H54 (cell line): ENCODE measurements at regions not wholly inside any gene's neighbourhood (a gene's known extent, or its start where the extent isn't known, plus 50 kb on each side); places are given as distances from the start of the nearest gene placed in this dataset.

Experiments
- DNase-seq: peaks from one replicate; pipeline ENCODE4 v3.0.0; 2011; ENCODE audit warnings: low spot score, mixed read lengths; ENCODE audit not compliant: insufficient read length
- FAIRE-seq: peaks from 3 replicates; lab custom pipeline; 2011; peaks lifted over from hg19 to GRCh38; lab: Jason Lieb, UNC
- POLR2A ChIP-seq: IDR thresholded peaks from 2 replicates; pipeline ENCODE4 v1.6.1; 2011; ENCODE audit warnings: low read depth, mild to moderate bottlenecking, low read length

- no peak for DNase-seq
- TF ChIP-seq POLR2A = no peak
- no peak for FAIRE-seq
Measured at GRCh38 chr11:95522874-95523273, 266.7 kb downstream of the FAM76B start.

- DNase-seq (no peak), FAIRE-seq (no peak)
- TF ChIP-seq POLR2A = no peak
Measured at GRCh38 chr11:95521862-95522261, 267.7 kb downstream of the FAM76B start.

- no peak for DNase-seq
- TF ChIP-seq POLR2A = no peak
- no peak for FAIRE-seq
Measured at GRCh38 chr11:95521133-95521542, 268.4 kb downstream of the FAM76B start.

GRCh38 chr11:95520369-95521132 lies 269.0 kb downstream of the FAM76B start:
- TF ChIP-seq POLR2A = no peak
- FAIRE-seq = no peak
- no peak for DNase-seq

- TF ChIP-seq POLR2A = no peak
- FAIRE-seq (no peak), DNase-seq (no peak)
Measured at GRCh38 chr11:95519912-95520311, 269.7 kb downstream of the FAM76B start.

GRCh38 chr11:95517453-95517852 lies 272.1 kb downstream of the FAM76B start:
- FAIRE-seq = no peak
- no peak for TF ChIP-seq POLR2A
- DNase-seq = no peak

GRCh38 chr11:95516786-95517185 lies 272.8 kb downstream of the FAM76B start:
- FAIRE-seq = no peak
- no peak for TF ChIP-seq POLR2A
- no peak for DNase-seq

GRCh38 chr11:95516175-95516574 lies 273.4 kb downstream of the FAM76B start:
- FAIRE-seq (no peak), DNase-seq (no peak)
- TF ChIP-seq POLR2A = no peak

- no peak for TF ChIP-seq POLR2A
- FAIRE-seq = no peak
Measured at GRCh38 chr11:95515371-95515770, 274.2 kb downstream of the FAM76B start.

GRCh38 chr11:95514416-95515110 lies 275.0 kb downstream of the FAM76B start:
- DNase-seq (no peak), FAIRE-seq (no peak)
- no peak for TF ChIP-seq POLR2A

More at GRCh38 chr11:95515371-95515770, 274.2 kb downstream of the FAM76B start:
- DNase-seq = no peak

GRCh38 chr11:95512682-95513081 lies 276.9 kb downstream of the FAM76B start:
- no peak for TF ChIP-seq POLR2A
- FAIRE-seq (no peak), DNase-seq (no peak)

- FAIRE-seq (no peak), DNase-seq (no peak)
- TF ChIP-seq POLR2A = no peak
Measured at GRCh38 chr11:95512177-95512576, 277.4 kb downstream of the FAM76B start.

GRCh38 chr11:95508219-95508890 lies 277.4 kb upstream of the SESN3 start:
- no peak for TF ChIP-seq POLR2A
- FAIRE-seq (no peak), DNase-seq (no peak)

GRCh38 chr11:95507794-95508193 lies 276.8 kb upstream of the SESN3 start:
- DNase-seq (no peak), FAIRE-seq (no peak)
- TF ChIP-seq POLR2A = no peak
